ENCODE measurements at regions not wholly inside any gene's neighbourhood (a gene's known extent, or its start where the extent isn't known, plus 50 kb on each side); places are given as distances from the start of the nearest gene placed in this dataset.
A peak's percentile ranks its signal among the peaks of the same experiment; 100 is the strongest.

GRCh38 chr4:3845744-3846429 is 79.7 kb downstream of the ADRA2C start:
- TF ChIP-seq, protein P1, sequence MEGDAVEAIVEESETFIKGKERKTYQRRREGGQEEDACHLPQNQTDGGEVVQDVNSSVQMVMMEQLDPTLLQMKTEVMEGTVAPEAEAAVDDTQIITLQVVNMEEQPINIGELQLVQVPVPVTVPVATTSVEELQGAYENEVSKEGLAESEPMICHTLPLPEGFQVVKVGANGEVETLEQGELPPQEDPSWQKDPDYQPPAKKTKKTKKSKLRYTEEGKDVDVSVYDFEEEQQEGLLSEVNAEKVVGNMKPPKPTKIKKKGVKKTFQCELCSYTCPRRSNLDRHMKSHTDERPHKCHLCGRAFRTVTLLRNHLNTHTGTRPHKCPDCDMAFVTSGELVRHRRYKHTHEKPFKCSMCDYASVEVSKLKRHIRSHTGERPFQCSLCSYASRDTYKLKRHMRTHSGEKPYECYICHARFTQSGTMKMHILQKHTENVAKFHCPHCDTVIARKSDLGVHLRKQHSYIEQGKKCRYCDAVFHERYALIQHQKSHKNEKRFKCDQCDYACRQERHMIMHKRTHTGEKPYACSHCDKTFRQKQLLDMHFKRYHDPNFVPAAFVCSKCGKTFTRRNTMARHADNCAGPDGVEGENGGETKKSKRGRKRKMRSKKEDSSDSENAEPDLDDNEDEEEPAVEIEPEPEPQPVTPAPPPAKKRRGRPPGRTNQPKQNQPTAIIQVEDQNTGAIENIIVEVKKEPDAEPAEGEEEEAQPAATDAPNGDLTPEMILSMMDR (IDR thresholded peaks at IDR 0.05; ENCODE audit: control insufficient read depth, insufficient read depth, low read depth, low read length, missing control alignments): no peak
- no peak overlapping the region for H3K4me3 ChIP-seq (ENCODE audit: control insufficient read depth, low read depth, low read length)
- no peak for DNase-seq (ENCODE audit: low read depth)

DNA sequence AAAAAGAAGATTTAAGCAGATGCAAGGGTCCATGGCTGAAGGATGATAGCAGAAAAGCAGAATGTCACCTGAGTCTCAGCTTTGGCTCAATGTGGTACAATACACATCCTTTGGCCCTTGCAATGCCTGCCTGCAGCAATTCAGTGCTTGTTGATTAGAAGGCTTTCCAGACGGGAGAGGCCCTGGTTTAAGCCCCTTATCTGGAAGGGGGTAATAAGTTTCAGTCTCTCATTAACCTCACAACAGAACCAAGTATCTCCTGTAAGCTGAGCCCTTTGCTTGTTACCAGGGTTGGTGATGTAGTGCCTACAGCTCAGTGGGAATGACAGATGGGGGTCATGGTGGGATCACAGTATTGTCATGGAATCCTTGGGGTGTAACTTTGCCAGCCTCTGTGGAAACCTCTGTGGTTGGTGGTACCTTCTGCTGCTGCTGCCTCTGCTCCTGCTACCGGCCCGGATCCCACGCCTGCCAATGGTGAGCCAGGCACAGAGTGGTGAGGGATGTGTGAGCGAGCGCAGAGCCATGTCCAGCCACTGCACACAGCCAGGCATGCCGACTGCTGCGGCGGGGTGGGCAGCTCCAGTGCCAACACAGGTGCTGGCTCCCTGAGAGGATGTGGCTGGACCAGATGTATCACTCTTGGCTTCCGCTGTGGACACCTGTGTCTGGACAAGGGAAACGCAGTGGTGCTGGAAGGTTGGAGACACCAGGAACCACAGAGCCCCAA is 81.2 kb downstream of the ADRA2C start:
- no peak for DNase-seq (ENCODE audit: low read depth)
- TF ChIP-seq, protein P1 (IDR thresholded peaks at IDR 0.05; ENCODE audit: control insufficient read depth, insufficient read depth, low read depth, low read length, missing control alignments): no peak

GRCh38 chr4:3848323-3848722 is 82.1 kb downstream of the ADRA2C start:
- H3K4me3 ChIP-seq (ENCODE audit: control insufficient read depth, low read depth, low read length): no peak overlapping the region
- TF ChIP-seq, protein P1 (IDR thresholded peaks at IDR 0.05; ENCODE audit: control insufficient read depth, insufficient read depth, low read depth, low read length, missing control alignments): no peak
- no peak for DNase-seq (ENCODE audit: low read depth)

More for the DNA sequence above, 81.2 kb downstream of the ADRA2C start:
- H3K4me3 ChIP-seq (ENCODE audit: control insufficient read depth, low read depth, low read length): no peak overlapping the region

- no peak for DNase-seq (ENCODE audit: low read depth)
- H3K4me3 ChIP-seq (ENCODE audit: control insufficient read depth, low read depth, low read length): no peak overlapping the region
- TF ChIP-seq, protein P1 (IDR thresholded peaks at IDR 0.05; ENCODE audit: control insufficient read depth, insufficient read depth, low read depth, low read length, missing control alignments): no peak
Observed at GRCh38 chr4:3849140-3849539, 83.0 kb downstream of the ADRA2C start.

DNA sequence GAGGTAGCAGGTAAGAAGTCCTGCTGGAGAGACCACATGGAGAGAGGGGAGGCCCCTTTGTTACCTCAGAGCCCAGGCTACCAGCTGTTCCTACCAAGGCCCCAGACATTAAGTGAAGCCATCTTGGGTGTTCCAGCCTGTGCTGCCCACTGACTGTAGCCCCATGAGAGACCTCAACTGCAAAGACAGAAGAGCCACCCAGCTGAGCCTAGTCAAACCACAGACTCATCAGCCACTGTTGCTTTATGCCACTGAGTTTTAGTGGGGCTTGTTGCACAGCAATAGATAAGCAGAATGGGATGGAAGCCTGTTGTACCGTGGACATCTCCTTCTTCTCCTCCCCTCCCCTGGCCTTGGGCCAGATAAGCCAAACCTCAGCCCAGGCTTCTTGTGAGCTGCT is 83.9 kb downstream of the ADRA2C start:
- DNase-seq (ENCODE audit: low read depth): no peak
- TF ChIP-seq, protein P1 (IDR thresholded peaks at IDR 0.05; ENCODE audit: control insufficient read depth, insufficient read depth, low read depth, low read length, missing control alignments): no peak
- no peak overlapping the region for H3K4me3 ChIP-seq (ENCODE audit: control insufficient read depth, low read depth, low read length)

- DNase-seq (ENCODE audit: low read depth): peak; percentile 8
- no peak overlapping the region for H3K4me3 ChIP-seq (ENCODE audit: control insufficient read depth, low read depth, low read length)
- TF ChIP-seq, protein P1 (IDR thresholded peaks at IDR 0.05; ENCODE audit: control insufficient read depth, insufficient read depth, low read depth, low read length, missing control alignments): no peak
Observed at GRCh38 chr4:3851211-3851610, 85.0 kb downstream of the ADRA2C start.

Measured in AG09309 (cell line).